Progenitor cell of endocrine pancreas (in vitro differentiated cells): ENCODE measurements at regions not wholly inside any gene's neighbourhood (a gene's known extent, or its start where the extent isn't known, plus 50 kb on each side); places are given as distances from the start of the nearest gene placed in this dataset.
A peak's percentile ranks its signal among the peaks of the same experiment; 100 is the strongest.

Source experiments
- DNase-seq: peaks from one replicate; pipeline ENCODE4 v3.0.0; 2021; ENCODE audit warnings: low spot score; ENCODE audit not compliant: unreplicated experiment
- H3K27ac Mint-ChIP-seq: 2 replicates; pipeline ENCODE4 v1.8.0; 2021; ENCODE audit warnings: mild to moderate bottlenecking, moderate library complexity, mixed read lengths
- H3K27me3 Mint-ChIP-seq: 2 replicates; pipeline ENCODE4 v1.8.0; 2021; ENCODE audit warnings: mixed read lengths
- H3K36me3 Mint-ChIP-seq: 2 replicates; pipeline ENCODE4 v1.8.0; 2022; ENCODE audit warnings: mixed read lengths; ENCODE audit not compliant: insufficient read depth
- H3K4me1 Mint-ChIP-seq: 2 replicates; pipeline ENCODE4 v1.8.0; 2021; ENCODE audit warnings: low read depth, mixed read lengths
- H3K4me3 Mint-ChIP-seq: 2 replicates; pipeline ENCODE4 v1.8.0; 2021; ENCODE audit warnings: low read depth, mild to moderate bottlenecking, moderate library complexity, mixed read lengths
- H3K9me3 Mint-ChIP-seq: 2 replicates; pipeline ENCODE4 v1.8.0; 2021; ENCODE audit warnings: low read depth, mixed read lengths
- CTCF ChIP-seq: fragments of 200-600 bp; sonication (generic); IDR thresholded peaks from one replicate; pipeline ENCODE4 v1.5.0; 2021; ENCODE audit warnings: antibody characterized with exemption, mild to moderate bottlenecking; ENCODE audit not compliant: unreplicated experiment

GRCh38 chr19:28583713-28584112 is 629.2 kb downstream of the UQCRFS1 start:
- Mint-ChIP-seq H3K4me1 (peaks cover 11% of the 10 kb centered on the region), H3K36me3 (no peaks in the 10 kb centered on the region)

DNA sequence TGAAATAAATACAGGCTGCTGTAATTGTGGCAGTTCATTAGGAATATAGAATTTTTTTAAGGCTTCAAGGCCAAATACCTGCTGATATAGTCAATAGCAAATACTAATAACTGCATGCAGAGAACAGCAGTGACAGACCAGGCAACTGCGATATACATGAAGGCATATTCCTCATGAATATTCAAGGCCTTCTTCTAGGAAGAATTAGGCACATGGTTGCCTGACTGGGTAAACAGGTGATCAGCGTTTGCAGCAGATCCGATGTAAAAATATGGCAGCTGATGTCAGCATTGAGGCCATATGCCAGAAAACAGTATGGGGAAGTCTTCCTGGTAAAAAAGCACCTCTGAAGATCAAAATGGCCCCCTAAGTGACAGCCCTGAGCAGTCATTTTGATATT is 629.7 kb downstream of the UQCRFS1 start:
- peaks cover 11% of the 10 kb centered on the region for H3K4me1 Mint-ChIP-seq
- no peak for DNase-seq
- no peak for TF ChIP-seq CTCF
- H3K27ac Mint-ChIP-seq, result no peak overlapping the region
- H3K4me3 Mint-ChIP-seq, result no peak overlapping the region
- H3K36me3 Mint-ChIP-seq, result no peaks in the 10 kb centered on the region
- H3K9me3 Mint-ChIP-seq, result no peaks in the 10 kb centered on the region
- peaks cover 8% of the 10 kb centered on the region for H3K27me3 Mint-ChIP-seq

More at GRCh38 chr19:28583713-28584112, 629.2 kb downstream of the UQCRFS1 start:
- H3K9me3 Mint-ChIP-seq, result no peaks in the 10 kb centered on the region
- TF ChIP-seq CTCF, result no peak
- peak overlapping the region; percentile 37 for H3K27ac Mint-ChIP-seq
- no peak for DNase-seq
- no peak overlapping the region for H3K4me3 Mint-ChIP-seq
- peaks cover 8% of the 10 kb centered on the region for H3K27me3 Mint-ChIP-seq

DNA sequence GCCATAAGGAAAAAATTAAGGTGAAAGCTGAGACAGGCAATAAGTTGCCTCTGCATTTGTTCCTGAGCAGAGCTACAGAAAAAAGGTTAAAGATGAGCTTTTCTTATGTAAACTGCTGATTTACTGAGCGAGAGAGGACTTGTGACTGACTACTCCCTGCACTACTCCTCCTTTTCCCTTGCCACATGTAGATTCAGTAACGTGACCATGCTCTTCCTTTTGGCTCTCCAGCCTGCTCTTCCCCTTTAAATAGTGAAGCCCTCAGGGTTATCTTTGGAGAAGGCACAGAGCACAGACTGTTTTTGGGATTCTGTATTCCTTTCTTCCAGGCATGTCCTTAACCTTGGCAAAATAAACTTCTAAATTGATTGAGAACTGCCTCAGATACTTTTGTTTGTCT is 630.2 kb downstream of the UQCRFS1 start:
- no peak overlapping the region for H3K4me3 Mint-ChIP-seq
- no peak overlapping the region for H3K27ac Mint-ChIP-seq
- peaks cover 8% of the 10 kb centered on the region for H3K27me3 Mint-ChIP-seq
- H3K4me1 Mint-ChIP-seq, result peaks cover 11% of the 10 kb centered on the region
- H3K36me3 Mint-ChIP-seq, result no peaks in the 10 kb centered on the region
- no peak for DNase-seq
- no peaks in the 10 kb centered on the region for H3K9me3 Mint-ChIP-seq
- no peak for TF ChIP-seq CTCF

DNA sequence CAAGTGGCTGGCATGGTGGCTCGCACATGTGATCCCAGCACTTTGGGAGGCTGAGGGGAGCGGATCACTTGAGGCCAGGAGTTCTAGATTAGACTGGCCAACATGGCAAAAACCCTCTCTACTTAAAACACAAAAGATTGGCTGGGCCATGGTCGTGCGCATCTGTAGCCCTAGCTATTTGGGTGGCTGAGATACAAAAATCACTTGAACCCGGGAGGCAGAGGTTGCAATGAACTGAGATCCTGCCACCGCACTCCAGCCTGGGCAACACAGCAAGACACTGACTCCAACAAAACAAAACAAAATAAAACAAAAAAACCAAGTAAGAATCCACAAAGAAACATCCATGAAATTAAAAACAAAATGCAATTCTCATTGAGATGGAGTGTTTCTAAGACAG is 630.6 kb downstream of the UQCRFS1 start:
- Mint-ChIP-seq H3K36me3 (no peaks in the 10 kb centered on the region), H3K9me3 (no peaks in the 10 kb centered on the region), H3K27me3 (peaks cover 8% of the 10 kb centered on the region), H3K27ac (no peak overlapping the region), H3K4me3 (no peak overlapping the region), H3K4me1 (peaks cover 11% of the 10 kb centered on the region)
- no peak for TF ChIP-seq CTCF
- DNase-seq, result no peak

GRCh38 chr19:28581468-28581770 is 631.5 kb downstream of the UQCRFS1 start:
- H3K4me1 Mint-ChIP-seq, result peaks cover 11% of the 10 kb centered on the region
- H3K4me3 Mint-ChIP-seq, result no peak overlapping the region
- H3K27me3 Mint-ChIP-seq, result peaks cover 8% of the 10 kb centered on the region
- no peaks in the 10 kb centered on the region for H3K9me3 Mint-ChIP-seq
- H3K27ac Mint-ChIP-seq, result peak overlapping the region; percentile 9
- no peak for DNase-seq
- H3K36me3 Mint-ChIP-seq, result no peaks in the 10 kb centered on the region
- TF ChIP-seq CTCF, result no peak
